Kidney epithelial cell (primary cell): ENCODE measurements at regions not wholly inside any gene's neighbourhood (a gene's known extent, or its start where the extent isn't known, plus 50 kb on each side); places are given as distances from the start of the nearest gene placed in this dataset.
"Not testable (repeated sequence)": the region's sequence is repeated elsewhere in the genome, so short reads cannot be mapped to it uniquely, and the experiment has no call there.

Experiments used
- DNase-seq: peaks from one replicate; pipeline ENCODE4 v3.0.0-alpha.2; 2010; ENCODE audit warnings: low read depth
- H3K27me3 ChIP-seq: 2 replicates; pipeline ENCODE4 v1.6.0; 2011; ENCODE audit warnings: low read length; ENCODE audit not compliant: control insufficient read depth, insufficient read depth
- H3K36me3 ChIP-seq: 2 replicates; pipeline ENCODE4 v1.5.1; 2011; ENCODE audit warnings: low read length; ENCODE audit not compliant: control insufficient read depth, insufficient read depth
- H3K4me3 ChIP-seq: 2 replicates; pipeline ENCODE4 v1.5.1; 2011; ENCODE audit warnings: low read depth, mild to moderate bottlenecking, control low read depth, low read length
- CTCF ChIP-seq: IDR thresholded peaks from 2 replicates; pipeline ENCODE4 v1.5.1; 2011; ENCODE audit warnings: mild to moderate bottlenecking, moderate library complexity, low read length, control low read depth, inconsistent platforms; ENCODE audit not compliant: insufficient read depth, poor library complexity, severe bottlenecking

GRCh38 chr6:167212713-167213005, 54.9 kb upstream of the GPR31 start:
- H3K4me3 ChIP-seq = no peak overlapping the region
- H3K36me3 ChIP-seq = no peaks in the 10 kb centered on the region
- DNase-seq = no peak
- H3K27me3 ChIP-seq = peaks cover 3% of the 10 kb centered on the region
- no peak for TF ChIP-seq CTCF

GRCh38 chr6:167214206-167214605, 56.4 kb upstream of the GPR31 start:
- H3K4me3 ChIP-seq = no peak overlapping the region
- no peak for TF ChIP-seq CTCF
- DNase-seq = no peak
- H3K27me3 ChIP-seq = no peaks in the 10 kb centered on the region
- H3K36me3 ChIP-seq = no peaks in the 10 kb centered on the region

- not testable (repeated sequence) for H3K4me3 ChIP-seq, H3K27me3 ChIP-seq, H3K36me3 ChIP-seq, DNase-seq
Measured at GRCh38 chr6:167215429-167216250, 57.9 kb upstream of the GPR31 start.

- not testable (repeated sequence) for H3K4me3 ChIP-seq, H3K36me3 ChIP-seq, H3K27me3 ChIP-seq, DNase-seq
Measured at GRCh38 chr6:167216390-167217050, 58.7 kb upstream of the GPR31 start.

GRCh38 chr6:167217073-167217472, 59.3 kb upstream of the GPR31 start:
- H3K4me3 ChIP-seq, H3K27me3 ChIP-seq, H3K36me3 ChIP-seq, DNase-seq: not testable (repeated sequence)

- not testable (repeated sequence) for H3K27me3 ChIP-seq, H3K4me3 ChIP-seq, H3K36me3 ChIP-seq, DNase-seq
- peak; percentile 1 for TF ChIP-seq CTCF
Measured at GRCh38 chr6:167217951-167218759, 60.4 kb upstream of the GPR31 start.

GRCh38 chr6:167219079-167219478, 61.3 kb upstream of the GPR31 start:
- DNase-seq, H3K36me3 ChIP-seq, H3K27me3 ChIP-seq, H3K4me3 ChIP-seq: not testable (repeated sequence)
